Prostate gland (tissue), 2 donors: ENCODE measurements at regions not wholly inside any gene's neighbourhood (a gene's known extent, or its start where the extent isn't known, plus 50 kb on each side); places are given as distances from the start of the nearest gene placed in this dataset.

ENCODE experiments used
- CTCF ChIP-seq, 4 experiments: fragments of 200-600 bp in 2 of 4; fragments of 450-650 bp in 2 of 4; sonication (generic) in 2 of 4; IDR thresholded peaks; 1 replicate in 3 of 4; 2 replicates in 1 of 4; pipeline ENCODE4 v1.5.1; 2016 to 2019; ENCODE audit warnings: antibody characterized with exemption in 4 of 4, mild to moderate bottlenecking in 2 of 4, moderate library complexity in 2 of 4
- POLR2A ChIP-seq: fragments of 450-650 bp; IDR thresholded peaks from one replicate; pipeline ENCODE4 v1.6.1; 2016; ENCODE audit warnings: antibody characterized with exemption, mild to moderate bottlenecking
- POLR2AphosphoS5 ChIP-seq: sonication (generic); formaldehyde crosslinking; IDR thresholded peaks from one replicate; pipeline ENCODE4 v1.6.1; 2017; ENCODE audit warnings: antibody characterized with exemption

GRCh38 chr12:54796991-54797390, 57.3 kb upstream of the MUCL1 start:
- TF ChIP-seq POLR2A, result no peak
- no peak for TF ChIP-seq CTCF (IDR thresholded peaks at IDR 0.05)
- TF ChIP-seq POLR2AphosphoS5, result no peak
